Loucy (cell line): ENCODE measurements at regions not wholly inside any gene's neighbourhood (a gene's known extent, or its start where the extent isn't known, plus 50 kb on each side); places are given as distances from the start of the nearest gene placed in this dataset.

Experiments
- H2AFZ ChIP-seq: fragments of 200-600 bp; sonication (generic); 2 replicates; pipeline ENCODE4 v1.6.0; 2016; ENCODE audit warnings: antibody characterized with exemption, mild to moderate bottlenecking, low read length, moderate library complexity
- H3F3A ChIP-seq: fragments of 200-600 bp; 2 replicates; pipeline ENCODE4 v1.6.0; 2016; ENCODE audit warnings: antibody characterized with exemption, low read depth, mild to moderate bottlenecking
- H3K27me3 ChIP-seq: fragments of 200-600 bp; sonication (generic); 2 replicates; pipeline ENCODE4 v1.6.1; 2014; ENCODE audit warnings: low read length, mild to moderate bottlenecking; ENCODE audit not compliant: insufficient read depth, poor library complexity, severe bottlenecking
- H3K36me3 ChIP-seq: fragments of 200-600 bp; sonication (generic); 2 replicates; pipeline ENCODE4 v1.6.1; 2016; ENCODE audit warnings: low read length; ENCODE audit not compliant: insufficient read depth
- H3K4me1 ChIP-seq: fragments of 200-600 bp; sonication (generic); 2 replicates; pipeline ENCODE4 v1.5.1; 2014; ENCODE audit warnings: low read length, mild to moderate bottlenecking; ENCODE audit not compliant: insufficient read depth, poor library complexity, severe bottlenecking
- H3K4me2 ChIP-seq: fragments of 200-600 bp; sonication (generic); 2 replicates; pipeline ENCODE4 v1.6.0; 2014; ENCODE audit warnings: antibody characterized with exemption, low read length, low read depth, mild to moderate bottlenecking; ENCODE audit not compliant: poor library complexity, severe bottlenecking
- H3K4me3 ChIP-seq: fragments of 200-600 bp; sonication (generic); 2 replicates; pipeline ENCODE4 v1.5.1; 2014; ENCODE audit warnings: low read length, mild to moderate bottlenecking, mixed read lengths; ENCODE audit not compliant: poor library complexity, severe bottlenecking
- H3K79me2 ChIP-seq: fragments of 200-600 bp; sonication (generic); 2 replicates; pipeline ENCODE4 v1.6.1; 2014; ENCODE audit warnings: low read length; ENCODE audit not compliant: insufficient read depth
- H3K9ac ChIP-seq: fragments of 200-600 bp; sonication (generic); 2 replicates; pipeline ENCODE4 v1.6.0; 2014; ENCODE audit warnings: mild to moderate bottlenecking, low read depth, low read length, moderate library complexity; ENCODE audit not compliant: poor library complexity, severe bottlenecking
- H3K9me2 ChIP-seq: fragments of 200-600 bp; sonication (generic); replicated peaks from 2 replicates; pipeline ENCODE4 v1.6.1; 2016; ENCODE audit warnings: low read depth, low read length, mixed read lengths
- H3K9me3 ChIP-seq: fragments of 200-600 bp; sonication (generic); 2 replicates; pipeline ENCODE4 v1.6.1; 2014; ENCODE audit warnings: mild to moderate bottlenecking, antibody characterized with exemption, low read length, low read depth; ENCODE audit not compliant: insufficient read depth
- H4K20me1 ChIP-seq: fragments of 200-600 bp; sonication (generic); 2 replicates; pipeline ENCODE4 v1.6.0; 2014; ENCODE audit warnings: antibody characterized with exemption, low read length, mild to moderate bottlenecking; ENCODE audit not compliant: insufficient read depth, poor library complexity, severe bottlenecking
- CTCF ChIP-seq: fragments of 200-600 bp; sonication (generic); conservative IDR thresholded peaks from 2 replicates; pipeline ENCODE4 v1.5.1; 2014; ENCODE audit warnings: mild to moderate bottlenecking, antibody characterized with exemption, low read length
- EZH2phosphoT487 ChIP-seq: fragments of 200-600 bp; IDR thresholded peaks from 2 replicates; pipeline ENCODE4 v1.6.1; 2018; ENCODE audit warnings: antibody characterized with exemption, mild to moderate bottlenecking, moderate library complexity, borderline replicate concordance

- H3K4me3 ChIP-seq, result no peak overlapping the region
- no peak overlapping the region for H3K4me2 ChIP-seq
- H3K9ac ChIP-seq, result no peak overlapping the region
These were observed 156.2 kb downstream of the DDX1 start for GRCh38 chr2:15747603-15748471.

GRCh38 chr2:15748736-15749323, 157.2 kb downstream of the DDX1 start:
- H3F3A ChIP-seq, result no peaks in the 10 kb centered on the region
- H3K4me3 ChIP-seq, result no peak overlapping the region
- H4K20me1 ChIP-seq, result no peaks in the 10 kb centered on the region
- H3K27me3 ChIP-seq, result no peaks in the 10 kb centered on the region
- H3K36me3 ChIP-seq, result no peaks in the 10 kb centered on the region
- H3K9me3 ChIP-seq, result no peaks in the 10 kb centered on the region
- no peak overlapping the region for H3K4me2 ChIP-seq
- TF ChIP-seq EZH2phosphoT487 (no peak), CTCF (peak; percentile 54)
- H2AFZ ChIP-seq, result no peak overlapping the region
- H3K9ac ChIP-seq, result no peak overlapping the region
- no peaks in the 10 kb centered on the region for H3K9me2 ChIP-seq
- no peaks in the 10 kb centered on the region for H3K4me1 ChIP-seq
- H3K79me2 ChIP-seq, result no peaks in the 10 kb centered on the region

More at GRCh38 chr2:15747603-15748471, 156.2 kb downstream of the DDX1 start:
- no peaks in the 10 kb centered on the region for H3K79me2 ChIP-seq
- H3K36me3 ChIP-seq, result no peaks in the 10 kb centered on the region
- H2AFZ ChIP-seq, result no peak overlapping the region
- H3K9me2 ChIP-seq, result no peaks in the 10 kb centered on the region
- H3K4me1 ChIP-seq, result no peaks in the 10 kb centered on the region
- H3K27me3 ChIP-seq, result no peaks in the 10 kb centered on the region
- no peaks in the 10 kb centered on the region for H3K9me3 ChIP-seq
- TF ChIP-seq CTCF (no peak), EZH2phosphoT487 (no peak)
- no peaks in the 10 kb centered on the region for H4K20me1 ChIP-seq
- H3F3A ChIP-seq, result no peaks in the 10 kb centered on the region

GRCh38 chr2:15749460-15750432, 158.1 kb downstream of the DDX1 start:
- H3K4me1 ChIP-seq, result no peaks in the 10 kb centered on the region
- H3K79me2 ChIP-seq, result no peaks in the 10 kb centered on the region
- no peaks in the 10 kb centered on the region for H3K9me2 ChIP-seq
- no peaks in the 10 kb centered on the region for H3K36me3 ChIP-seq
- no peak for TF ChIP-seq CTCF
- TF ChIP-seq EZH2phosphoT487, result no peak
- no peak overlapping the region for H3K4me3 ChIP-seq
- no peaks in the 10 kb centered on the region for H3K27me3 ChIP-seq
- H3K9ac ChIP-seq, result no peak overlapping the region
- H3F3A ChIP-seq, result no peaks in the 10 kb centered on the region
- H3K4me2 ChIP-seq, result no peak overlapping the region
- no peaks in the 10 kb centered on the region for H3K9me3 ChIP-seq
- H4K20me1 ChIP-seq, result no peaks in the 10 kb centered on the region
- H2AFZ ChIP-seq, result no peak overlapping the region
